Panc1 (cell line): ENCODE measurements at regions not wholly inside any gene's neighbourhood (a gene's known extent, or its start where the extent isn't known, plus 50 kb on each side); places are given as distances from the start of the nearest gene placed in this dataset.

Experiments used
- ATAC-seq: fragments of 200-7000 bp; cut with Tn5 transposase; 2 replicates; pipeline ENCODE4 v1.9.1; 2020; ENCODE audit warnings: mild to moderate bottlenecking, moderate library complexity
- BruUV-seq: library from RNA; stranded (reverse); fragments of 400-500 nt; replicated peaks from 2 replicates; lab custom pipeline; 2021; lab: Mats Ljungman, UMichigan
- CTCF ChIA-PET: fragments of 300-600 bp; sonication (Branson Sonifier 250); formaldehyde crosslinking; loops from one replicate; lab custom pipeline; 2022; ENCODE audit warnings: antibody characterized with exemption; lab: Charles Lee
- POLR2A ChIA-PET: fragments of 300-600 bp; sonication (Branson Sonifier 250); formaldehyde crosslinking; loops from one replicate; lab custom pipeline; 2022; ENCODE audit warnings: antibody characterized with exemption; lab: Charles Lee
- DNase-seq: peaks from one replicate; pipeline ENCODE4 v3.0.0-alpha.2; 2010; ENCODE audit warnings: low read depth, low spot score
- H3K27ac ChIP-seq: 2 replicates; pipeline ENCODE4 v1.5.1; 2011; ENCODE audit warnings: mild to moderate bottlenecking, low read length, inconsistent platforms
- H3K27me3 ChIP-seq: fragments of 200-500 bp; sonication (Bioruptor generic); 2 replicates; pipeline ENCODE4 v1.6.0; 2014; ENCODE audit warnings: low read length, inconsistent platforms; ENCODE audit not compliant: control insufficient read depth, insufficient read depth
- H3K36me3 ChIP-seq: fragments of 200-500 bp; sonication (Bioruptor generic); 2 replicates; pipeline ENCODE4 v1.5.1; 2014; ENCODE audit warnings: inconsistent platforms, mild to moderate bottlenecking, low read length, moderate library complexity; ENCODE audit not compliant: control insufficient read depth, insufficient read depth
- H3K4me1 ChIP-seq: 2 replicates; pipeline ENCODE4 v1.5.1; 2011; ENCODE audit warnings: inconsistent platforms, mild to moderate bottlenecking, low read length, moderate library complexity; ENCODE audit not compliant: control insufficient read depth, insufficient read depth
- H3K4me3 ChIP-seq, 2 experiments: 2 replicates each; pipeline ENCODE4 v1.5.1; 2011 to 2012; ENCODE audit warnings: low read depth in 2 of 2, low read length in 2 of 2, mild to moderate bottlenecking in 2 of 2, inconsistent platforms in 1 of 2, moderate library complexity in 1 of 2
- H3K9me3 ChIP-seq: fragments of 200-500 bp; sonication (Bioruptor generic); 2 replicates; pipeline ENCODE4 v1.5.1; 2014; ENCODE audit warnings: low read depth, mild to moderate bottlenecking, inconsistent platforms, low read length, moderate library complexity; ENCODE audit not compliant: control insufficient read depth, insufficient read depth
- POLR2AphosphoS5 ChIP-seq: IDR thresholded peaks from 2 replicates; pipeline ENCODE4 v1.6.1; 2012; ENCODE audit warnings: mild to moderate bottlenecking, low read depth, low read length, moderate library complexity
- SIN3A ChIP-seq: IDR thresholded peaks from 2 replicates; pipeline ENCODE4 v1.6.1; 2012; ENCODE audit warnings: low read depth, mild to moderate bottlenecking, low read length, moderate library complexity, borderline replicate concordance; ENCODE audit not compliant: insufficient read depth
- TCF7L2 ChIP-seq: IDR thresholded peaks from 2 replicates; pipeline ENCODE4 v1.6.1; 2011; ENCODE audit warnings: mild to moderate bottlenecking, low read depth, low read length, inconsistent platforms
- in situ Hi-C: cut with HindIII; loops from 2 replicates; pipeline ENCODE4 v1.10.0; 2016; ENCODE audit warnings: low sequenced_read_pairs, low pct_unique_long_range_greater_than_20kb
- intact Hi-C: fragments of 100-400 bp; cut with micrococcal nuclease; formaldehyde crosslinking; loops from one replicate; pipeline ENCODE4 v1.10.0; 2022; ENCODE audit not compliant: unreplicated experiment
- TF ChIP-seq, protein P1 (sequence below), 2 experiments: IDR thresholded peaks; 2 replicates each; pipeline ENCODE4 v1.6.1; 2011 to 2012; ENCODE audit warnings: low read depth in 2 of 2, control low read depth in 1 of 2, low read length in 1 of 2, mild to moderate bottlenecking in 1 of 2, moderate library complexity in 1 of 2; ENCODE audit not compliant: insufficient read depth in 1 of 2
- TF ChIP-seq, protein P2 (sequence below): fragments of 450-650 bp; IDR thresholded peaks from 2 replicates; pipeline ENCODE4 v1.5.1; 2017; ENCODE audit warnings: mild to moderate bottlenecking

DNA sequence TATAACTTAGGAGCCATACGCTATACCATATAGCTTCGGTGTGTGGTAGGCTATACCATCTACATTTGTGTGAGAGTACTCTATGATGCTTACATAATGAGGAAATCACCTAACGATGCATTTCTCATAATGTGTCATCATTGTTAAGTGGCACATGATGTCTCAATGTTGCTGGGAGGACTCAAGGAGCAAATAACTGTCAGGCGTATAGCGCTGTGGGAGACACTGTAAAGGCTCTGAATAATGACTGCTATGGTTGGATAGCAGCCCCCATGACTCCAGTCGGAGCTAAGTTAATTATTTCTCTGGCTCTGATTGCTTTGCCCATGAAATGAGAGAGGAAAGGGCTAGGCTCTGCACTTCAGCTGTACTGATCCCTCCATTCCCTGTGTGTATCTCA lies 197.2 kb downstream of the RGS9 start:
- in situ Hi-C loops, result no loop called here
- ATAC-seq, result no peak
- CTCF ChIA-PET, result no interaction called here

DNA sequence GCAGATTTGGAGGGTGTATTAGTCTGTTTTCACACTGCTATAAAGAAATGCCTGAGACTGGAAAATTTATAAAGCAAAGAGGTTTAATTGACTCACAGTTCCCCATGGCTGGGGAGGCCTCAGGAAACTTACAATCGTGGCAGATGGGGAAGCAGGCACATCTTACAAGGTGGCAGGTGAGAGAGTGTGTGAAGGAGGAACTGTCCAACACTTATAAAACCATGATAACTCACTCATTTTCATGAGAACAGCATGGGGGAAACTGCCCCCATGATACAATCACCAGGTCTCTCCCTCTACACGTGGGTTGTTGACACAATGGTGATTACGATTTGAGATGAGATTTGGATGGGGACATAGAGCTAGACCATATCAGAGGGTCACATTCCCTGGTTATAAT lies 195.6 kb downstream of the RGS9 start:
- POLR2A ChIA-PET, result no interaction called here
- no peak for TF ChIP-seq POLR2AphosphoS5
- TF ChIP-seq, protein P1, sequence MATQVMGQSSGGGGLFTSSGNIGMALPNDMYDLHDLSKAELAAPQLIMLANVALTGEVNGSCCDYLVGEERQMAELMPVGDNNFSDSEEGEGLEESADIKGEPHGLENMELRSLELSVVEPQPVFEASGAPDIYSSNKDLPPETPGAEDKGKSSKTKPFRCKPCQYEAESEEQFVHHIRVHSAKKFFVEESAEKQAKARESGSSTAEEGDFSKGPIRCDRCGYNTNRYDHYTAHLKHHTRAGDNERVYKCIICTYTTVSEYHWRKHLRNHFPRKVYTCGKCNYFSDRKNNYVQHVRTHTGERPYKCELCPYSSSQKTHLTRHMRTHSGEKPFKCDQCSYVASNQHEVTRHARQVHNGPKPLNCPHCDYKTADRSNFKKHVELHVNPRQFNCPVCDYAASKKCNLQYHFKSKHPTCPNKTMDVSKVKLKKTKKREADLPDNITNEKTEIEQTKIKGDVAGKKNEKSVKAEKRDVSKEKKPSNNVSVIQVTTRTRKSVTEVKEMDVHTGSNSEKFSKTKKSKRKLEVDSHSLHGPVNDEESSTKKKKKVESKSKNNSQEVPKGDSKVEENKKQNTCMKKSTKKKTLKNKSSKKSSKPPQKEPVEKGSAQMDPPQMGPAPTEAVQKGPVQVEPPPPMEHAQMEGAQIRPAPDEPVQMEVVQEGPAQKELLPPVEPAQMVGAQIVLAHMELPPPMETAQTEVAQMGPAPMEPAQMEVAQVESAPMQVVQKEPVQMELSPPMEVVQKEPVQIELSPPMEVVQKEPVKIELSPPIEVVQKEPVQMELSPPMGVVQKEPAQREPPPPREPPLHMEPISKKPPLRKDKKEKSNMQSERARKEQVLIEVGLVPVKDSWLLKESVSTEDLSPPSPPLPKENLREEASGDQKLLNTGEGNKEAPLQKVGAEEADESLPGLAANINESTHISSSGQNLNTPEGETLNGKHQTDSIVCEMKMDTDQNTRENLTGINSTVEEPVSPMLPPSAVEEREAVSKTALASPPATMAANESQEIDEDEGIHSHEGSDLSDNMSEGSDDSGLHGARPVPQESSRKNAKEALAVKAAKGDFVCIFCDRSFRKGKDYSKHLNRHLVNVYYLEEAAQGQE (IDR thresholded peaks at IDR 0.05; ENCODE audit: insufficient read depth in 1 of 2, low read depth in 2 of 2, low read length in 1 of 2), result no peak
- TF ChIP-seq SIN3A, result no peak
- TF ChIP-seq, protein P2, sequence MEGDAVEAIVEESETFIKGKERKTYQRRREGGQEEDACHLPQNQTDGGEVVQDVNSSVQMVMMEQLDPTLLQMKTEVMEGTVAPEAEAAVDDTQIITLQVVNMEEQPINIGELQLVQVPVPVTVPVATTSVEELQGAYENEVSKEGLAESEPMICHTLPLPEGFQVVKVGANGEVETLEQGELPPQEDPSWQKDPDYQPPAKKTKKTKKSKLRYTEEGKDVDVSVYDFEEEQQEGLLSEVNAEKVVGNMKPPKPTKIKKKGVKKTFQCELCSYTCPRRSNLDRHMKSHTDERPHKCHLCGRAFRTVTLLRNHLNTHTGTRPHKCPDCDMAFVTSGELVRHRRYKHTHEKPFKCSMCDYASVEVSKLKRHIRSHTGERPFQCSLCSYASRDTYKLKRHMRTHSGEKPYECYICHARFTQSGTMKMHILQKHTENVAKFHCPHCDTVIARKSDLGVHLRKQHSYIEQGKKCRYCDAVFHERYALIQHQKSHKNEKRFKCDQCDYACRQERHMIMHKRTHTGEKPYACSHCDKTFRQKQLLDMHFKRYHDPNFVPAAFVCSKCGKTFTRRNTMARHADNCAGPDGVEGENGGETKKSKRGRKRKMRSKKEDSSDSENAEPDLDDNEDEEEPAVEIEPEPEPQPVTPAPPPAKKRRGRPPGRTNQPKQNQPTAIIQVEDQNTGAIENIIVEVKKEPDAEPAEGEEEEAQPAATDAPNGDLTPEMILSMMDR, result no peak
- TF ChIP-seq TCF7L2, result no peak
- in situ Hi-C loops, result no loop called here
- Histone ChIP-seq H3K9me3 (no peaks in the 10 kb centered on the region), H3K27me3 (no peaks in the 10 kb centered on the region), H3K4me1 (no peaks in the 10 kb centered on the region), H3K4me3 (no peak overlapping the region), H3K36me3 (no peaks in the 10 kb centered on the region), H3K27ac (no peak overlapping the region)
- intact Hi-C loops, result no loop called here
- DNase-seq (no peak), ATAC-seq (no peak)
- BruUV-seq, result no TSS peak
- CTCF ChIA-PET, result no interaction called here

More for the DNA sequence above, 197.2 kb downstream of the RGS9 start:
- Histone ChIP-seq H3K9me3 (no peaks in the 10 kb centered on the region), H3K4me3 (no peak overlapping the region), H3K27me3 (no peaks in the 10 kb centered on the region), H3K36me3 (no peaks in the 10 kb centered on the region), H3K27ac (no peak overlapping the region), H3K4me1 (no peaks in the 10 kb centered on the region)
- intact Hi-C loops, result no loop called here
- TF ChIP-seq, protein P1 (IDR thresholded peaks at IDR 0.05; ENCODE audit: insufficient read depth in 1 of 2, low read depth in 2 of 2, low read length in 1 of 2), result no peak
- TF ChIP-seq SIN3A (no peak), POLR2AphosphoS5 (no peak), TCF7L2 (no peak)
- TF ChIP-seq, protein P2, result no peak
- POLR2A ChIA-PET, result no interaction called here
- BruUV-seq, result no TSS peak
- DNase-seq, result no peak
